ENCODE measurements at regions not wholly inside any gene's neighbourhood (a gene's known extent, or its start where the extent isn't known, plus 50 kb on each side); places are given as distances from the start of the nearest gene placed in this dataset.

DNA sequence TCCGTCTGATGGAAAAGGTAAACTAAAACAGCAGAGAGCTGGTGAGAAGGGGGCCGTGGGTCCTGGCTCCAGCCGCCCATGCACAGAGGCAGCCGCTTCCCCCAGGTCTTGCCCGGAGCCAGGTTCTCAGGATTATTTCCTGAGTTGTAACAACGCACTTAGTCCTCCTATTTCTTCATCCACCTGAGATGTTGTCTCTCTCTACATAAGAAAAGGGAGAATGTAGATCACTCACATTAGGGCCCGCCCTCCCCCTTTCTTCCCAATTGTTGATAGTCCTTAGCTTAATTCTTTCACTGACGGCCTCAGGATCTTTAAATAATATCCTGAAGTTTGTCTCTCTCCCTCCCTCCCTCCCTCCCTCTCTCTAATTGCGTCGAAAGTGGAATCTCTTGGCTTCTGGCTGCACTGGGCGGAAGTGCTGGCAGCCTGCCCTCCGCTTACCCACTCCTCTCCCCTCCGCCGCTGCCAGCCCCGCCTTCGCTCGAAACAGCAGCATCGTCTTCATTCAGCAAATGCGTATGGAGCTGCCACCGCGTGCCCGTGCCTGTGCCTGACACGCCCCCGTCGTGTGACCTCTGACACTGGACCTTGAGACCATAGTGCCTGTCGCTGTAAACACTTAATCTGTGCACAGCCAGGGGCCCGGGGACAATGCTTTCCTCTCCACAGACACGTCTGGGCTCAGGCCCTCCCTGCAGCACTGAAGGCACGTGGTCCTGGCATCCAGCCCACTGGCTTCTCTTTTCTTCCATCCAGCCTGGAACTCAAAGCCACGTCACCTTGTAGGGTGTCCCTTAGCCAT lies 174.5 kb upstream of the PPP2R2D start:
- H3K9me3 ChIP-seq, result no peaks in the 10 kb centered on the region
- intact Hi-C loops (cut with micrococcal nuclease; ENCODE audit: unreplicated experiment), result no loop called here
- no peak overlapping the region for H3K4me3 Mint-ChIP-seq (ENCODE audit: unreplicated experiment)

GRCh38 chr10:131726967-131727366 lies 173.8 kb upstream of the PPP2R2D start:
- TF ChIP-seq, protein P1, sequence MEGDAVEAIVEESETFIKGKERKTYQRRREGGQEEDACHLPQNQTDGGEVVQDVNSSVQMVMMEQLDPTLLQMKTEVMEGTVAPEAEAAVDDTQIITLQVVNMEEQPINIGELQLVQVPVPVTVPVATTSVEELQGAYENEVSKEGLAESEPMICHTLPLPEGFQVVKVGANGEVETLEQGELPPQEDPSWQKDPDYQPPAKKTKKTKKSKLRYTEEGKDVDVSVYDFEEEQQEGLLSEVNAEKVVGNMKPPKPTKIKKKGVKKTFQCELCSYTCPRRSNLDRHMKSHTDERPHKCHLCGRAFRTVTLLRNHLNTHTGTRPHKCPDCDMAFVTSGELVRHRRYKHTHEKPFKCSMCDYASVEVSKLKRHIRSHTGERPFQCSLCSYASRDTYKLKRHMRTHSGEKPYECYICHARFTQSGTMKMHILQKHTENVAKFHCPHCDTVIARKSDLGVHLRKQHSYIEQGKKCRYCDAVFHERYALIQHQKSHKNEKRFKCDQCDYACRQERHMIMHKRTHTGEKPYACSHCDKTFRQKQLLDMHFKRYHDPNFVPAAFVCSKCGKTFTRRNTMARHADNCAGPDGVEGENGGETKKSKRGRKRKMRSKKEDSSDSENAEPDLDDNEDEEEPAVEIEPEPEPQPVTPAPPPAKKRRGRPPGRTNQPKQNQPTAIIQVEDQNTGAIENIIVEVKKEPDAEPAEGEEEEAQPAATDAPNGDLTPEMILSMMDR (IDR thresholded peaks at IDR 0.05; ENCODE audit: insufficient read depth in 1 of 2, low read depth in 1 of 2, low read length in 1 of 2, severe bottlenecking in 1 of 2, unreplicated experiment in 1 of 2), result no peak
- CTCF ChIA-PET, result no interaction called here

More for the DNA sequence above, 174.5 kb upstream of the PPP2R2D start:
- Mint-ChIP-seq H3K36me3 (ENCODE audit: insufficient read depth, unreplicated experiment) (peaks cover 5% of the 10 kb centered on the region), H3K27me3 (ENCODE audit: insufficient read depth, unreplicated experiment) (no peaks in the 10 kb centered on the region), H3K4me1 (ENCODE audit: low read depth, unreplicated experiment) (peaks cover 11% of the 10 kb centered on the region), H3K27ac (ENCODE audit: unreplicated experiment) (no peak overlapping the region), H3K9me3 (ENCODE audit: unreplicated experiment) (peaks cover 19% of the 10 kb centered on the region)
- ChIA-PET CTCF (no interaction called here), POLR2A (no interaction called here)
- DNase-seq, result peak in 1 of 2 experiments; percentile 27
- TF ChIP-seq, protein P1 (IDR thresholded peaks at IDR 0.05; ENCODE audit: insufficient read depth in 1 of 2, low read depth in 1 of 2, low read length in 1 of 2, severe bottlenecking in 1 of 2, unreplicated experiment in 1 of 2), result no peak
- BruUV-seq (replicated peaks), result no TSS peak
- H3K27me3 ChIP-seq (replicated peaks; ENCODE audit: control insufficient read depth, insufficient read depth, low read length), result no peaks in the 10 kb centered on the region
- H3K4me1 ChIP-seq, result peaks cover 17% of the 10 kb centered on the region
- no peak overlapping the region for H3K4me3 ChIP-seq (ENCODE audit: low read depth, low read length)
- H3K36me3 ChIP-seq (ENCODE audit: control insufficient read depth, insufficient read depth, low read length), result no peaks in the 10 kb centered on the region

DNA sequence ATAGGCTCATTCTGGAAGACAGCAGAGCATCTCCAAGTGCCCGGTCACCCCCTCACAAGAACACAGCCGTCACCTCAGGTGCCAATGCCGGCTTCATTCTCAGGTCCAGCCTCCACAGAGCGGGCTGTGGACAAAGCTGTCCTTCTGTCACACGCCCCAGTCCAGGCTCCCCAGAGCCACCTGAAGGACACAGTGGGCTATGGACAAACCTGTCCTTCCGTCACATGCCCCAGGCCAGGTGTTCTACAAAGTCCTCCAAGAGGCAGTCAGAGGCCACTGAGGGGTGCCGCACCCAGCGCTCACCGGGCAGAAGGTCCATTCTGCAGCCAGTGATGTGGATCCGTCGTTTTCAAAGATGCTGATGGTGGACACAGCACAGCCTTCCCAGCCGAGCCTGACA lies 173.2 kb upstream of the PPP2R2D start:
- no peaks in the 10 kb centered on the region for H3K36me3 Mint-ChIP-seq (ENCODE audit: insufficient read depth, unreplicated experiment)
- H3K27me3 Mint-ChIP-seq (ENCODE audit: insufficient read depth, unreplicated experiment), result no peaks in the 10 kb centered on the region
- ChIA-PET CTCF (no interaction called here), POLR2A (no interaction called here)
- Histone ChIP-seq H3K36me3 (ENCODE audit: control insufficient read depth, insufficient read depth, low read length) (no peaks in the 10 kb centered on the region), H3K4me3 (ENCODE audit: low read depth, low read length) (no peak overlapping the region), H3K4me1 (peaks cover 17% of the 10 kb centered on the region), H3K27me3 (replicated peaks; ENCODE audit: control insufficient read depth, insufficient read depth, low read length) (no peaks in the 10 kb centered on the region), H3K9me3 (peaks cover 8% of the 10 kb centered on the region; the same call in 1 of the 2 replicates)
- TF ChIP-seq, protein P1 (IDR thresholded peaks at IDR 0.05; ENCODE audit: insufficient read depth in 1 of 2, low read depth in 1 of 2, low read length in 1 of 2, severe bottlenecking in 1 of 2, unreplicated experiment in 1 of 2), result no peak
- H3K4me3 Mint-ChIP-seq (ENCODE audit: unreplicated experiment), result no peak overlapping the region
- intact Hi-C loops (cut with micrococcal nuclease; ENCODE audit: unreplicated experiment), result no loop called here
- peaks cover 12% of the 10 kb centered on the region for H3K9me3 Mint-ChIP-seq (ENCODE audit: unreplicated experiment)
- no TSS peak for BruUV-seq (replicated peaks)
- no peak overlapping the region for H3K27ac Mint-ChIP-seq (ENCODE audit: unreplicated experiment)
- DNase-seq, result no peak
- peaks cover 11% of the 10 kb centered on the region for H3K4me1 Mint-ChIP-seq (ENCODE audit: low read depth, unreplicated experiment)

More at GRCh38 chr10:131726967-131727366, 173.8 kb upstream of the PPP2R2D start:
- no peak overlapping the region for H3K4me3 ChIP-seq (ENCODE audit: low read depth, low read length)
- DNase-seq, result no peak
- no TSS peak for BruUV-seq (replicated peaks)
- H3K4me1 ChIP-seq, result peaks cover 17% of the 10 kb centered on the region
- Mint-ChIP-seq H3K27ac (ENCODE audit: unreplicated experiment) (no peak overlapping the region), H3K4me3 (ENCODE audit: unreplicated experiment) (no peak overlapping the region), H3K4me1 (ENCODE audit: low read depth, unreplicated experiment) (peaks cover 11% of the 10 kb centered on the region), H3K27me3 (ENCODE audit: insufficient read depth, unreplicated experiment) (no peaks in the 10 kb centered on the region), H3K36me3 (ENCODE audit: insufficient read depth, unreplicated experiment) (peaks cover under 1% of the 10 kb centered on the region), H3K9me3 (ENCODE audit: unreplicated experiment) (peaks cover 14% of the 10 kb centered on the region)
- no peaks in the 10 kb centered on the region for H3K36me3 ChIP-seq (ENCODE audit: control insufficient read depth, insufficient read depth, low read length)
- intact Hi-C loops (cut with micrococcal nuclease; ENCODE audit: unreplicated experiment), result no loop called here
- H3K27me3 ChIP-seq (replicated peaks; ENCODE audit: control insufficient read depth, insufficient read depth, low read length), result no peaks in the 10 kb centered on the region
- 0 out of 2 replicates have a peak, but pooled peaks cover 3% of the 10 kb centered on the region for H3K9me3 ChIP-seq
- POLR2A ChIA-PET, result no interaction called here

All from Caco-2 (cell line).